ENCODE measurements at regions not wholly inside any gene's neighbourhood (a gene's known extent, or its start where the extent isn't known, plus 50 kb on each side); places are given as distances from the start of the nearest gene placed in this dataset.

- TF ChIP-seq CTCF (IDR thresholded peaks at IDR 0.05): no peak
- TF ChIP-seq POLR2A (IDR thresholded peaks at IDR 0.05): no peak
Observed at GRCh38 chr2:155841442-155841841, 491.1 kb downstream of the NR4A2 start.

All from right lobe of liver (tissue), 4 donors.